ENCODE measurements at regions not wholly inside any gene's neighbourhood (a gene's known extent, or its start where the extent isn't known, plus 50 kb on each side); places are given as distances from the start of the nearest gene placed in this dataset.

GRCh38 chr16:75794426-75794825 lies 68.1 kb upstream of the CPHXL start:
- Histone ChIP-seq H3K79me2 (ENCODE audit: insufficient read depth, low read depth, low read length) (no peaks in the 10 kb centered on the region), H4K20me1 (ENCODE audit: insufficient read depth, low read length) (no peaks in the 10 kb centered on the region), H3K9me3 (ENCODE audit: low read length) (no peaks in the 10 kb centered on the region), H3K4me3 (ENCODE audit: low read depth, low read length, poor library complexity, severe bottlenecking) (no peak overlapping the region), H3K36me3 (ENCODE audit: insufficient read depth, low read length) (no peaks in the 10 kb centered on the region), H3K27ac (ENCODE audit: low read depth, low read length, poor library complexity, severe bottlenecking) (no peak overlapping the region), H3K9me2 (ENCODE audit: insufficient read depth, low read length) (no peaks in the 10 kb centered on the region), H2AFZ (ENCODE audit: low read length) (no peak overlapping the region), H3K4me1 (ENCODE audit: insufficient read depth, low read length, poor library complexity, severe bottlenecking) (no peaks in the 10 kb centered on the region), H3K4me2 (ENCODE audit: low read length) (no peak overlapping the region)
- no TSS peak for BruUV-seq (replicated peaks)
- ChIA-PET CTCF (ENCODE audit: unreplicated experiment) (no interaction called here), POLR2A (no interaction called here)
- intact Hi-C loops (cut with micrococcal nuclease; ENCODE audit: unreplicated experiment): no loop called here
- TF ChIP-seq CTCF (conservative IDR thresholded peaks at IDR 0.05; ENCODE audit: low read length) (no peak), EZH2phosphoT487 (IDR thresholded peaks at IDR 0.05; ENCODE audit: borderline replicate concordance, low read depth, low read length) (no peak)
- no peak for DNase-seq (ENCODE audit: low spot score)

GRCh38 chr16:75798714-75799113 lies 72.4 kb upstream of the CPHXL start:
- intact Hi-C loops (cut with micrococcal nuclease; ENCODE audit: unreplicated experiment): no loop called here
- ChIA-PET CTCF (ENCODE audit: unreplicated experiment) (no interaction called here), POLR2A (interaction anchor here (1.5 kb wide), 1 partner anchor 17 kb away, joined by 5 read pairs; no protein-coding TSS in a partner anchor)
- no peak for DNase-seq (ENCODE audit: low spot score)
- Histone ChIP-seq H2AFZ (ENCODE audit: low read length) (no peak overlapping the region), H3K79me2 (ENCODE audit: insufficient read depth, low read depth, low read length) (no peaks in the 10 kb centered on the region), H3K4me3 (ENCODE audit: low read depth, low read length, poor library complexity, severe bottlenecking) (no peak overlapping the region), H3K27ac (ENCODE audit: low read depth, low read length, poor library complexity, severe bottlenecking) (no peak overlapping the region), H4K20me1 (ENCODE audit: insufficient read depth, low read length) (no peaks in the 10 kb centered on the region), H3K4me2 (ENCODE audit: low read length) (no peak overlapping the region), H3K9me2 (ENCODE audit: insufficient read depth, low read length) (no peaks in the 10 kb centered on the region), H3K9me3 (ENCODE audit: low read length) (no peaks in the 10 kb centered on the region), H3K4me1 (ENCODE audit: insufficient read depth, low read length, poor library complexity, severe bottlenecking) (no peaks in the 10 kb centered on the region), H3K36me3 (ENCODE audit: insufficient read depth, low read length) (no peaks in the 10 kb centered on the region)
- TF ChIP-seq EZH2phosphoT487 (IDR thresholded peaks at IDR 0.05; ENCODE audit: borderline replicate concordance, low read depth, low read length) (no peak), CTCF (conservative IDR thresholded peaks at IDR 0.05; ENCODE audit: low read length) (no peak)
- no TSS peak for BruUV-seq (replicated peaks)

GRCh38 chr16:75801307-75801706 lies 75.0 kb upstream of the CPHXL start:
- no peaks in the 10 kb centered on the region for H3K36me3 ChIP-seq (ENCODE audit: insufficient read depth, low read length)
- no peak overlapping the region for H3K27ac ChIP-seq (ENCODE audit: low read depth, low read length, poor library complexity, severe bottlenecking)
- no peak overlapping the region for H3K4me3 ChIP-seq (ENCODE audit: low read depth, low read length, poor library complexity, severe bottlenecking)
- no peaks in the 10 kb centered on the region for H3K9me2 ChIP-seq (ENCODE audit: insufficient read depth, low read length)
- no peak overlapping the region for H2AFZ ChIP-seq (ENCODE audit: low read length)
- H3K4me2 ChIP-seq (ENCODE audit: low read length): no peak overlapping the region
- no peaks in the 10 kb centered on the region for H4K20me1 ChIP-seq (ENCODE audit: insufficient read depth, low read length)
- intact Hi-C loops (cut with micrococcal nuclease; ENCODE audit: unreplicated experiment): loop anchor here (5.0 to 10.0 kb wide), 2 partner anchors 141 to 853 kb away; no protein-coding TSS in a partner anchor
- H3K9me3 ChIP-seq (ENCODE audit: low read length): no peaks in the 10 kb centered on the region
- H3K4me1 ChIP-seq (ENCODE audit: insufficient read depth, low read length, poor library complexity, severe bottlenecking): no peaks in the 10 kb centered on the region
- ChIA-PET POLR2A (no interaction called here), CTCF (ENCODE audit: unreplicated experiment) (no interaction called here)
- BruUV-seq (replicated peaks): no TSS peak
- no peaks in the 10 kb centered on the region for H3K79me2 ChIP-seq (ENCODE audit: insufficient read depth, low read depth, low read length)
- no peak for DNase-seq (ENCODE audit: low spot score)
- TF ChIP-seq CTCF (conservative IDR thresholded peaks at IDR 0.05; ENCODE audit: low read length): peak; percentile 69
- no peak for TF ChIP-seq EZH2phosphoT487 (IDR thresholded peaks at IDR 0.05; ENCODE audit: borderline replicate concordance, low read depth, low read length)
